GM12873 (cell line): ENCODE measurements at regions not wholly inside any gene's neighbourhood (a gene's known extent, or its start where the extent isn't known, plus 50 kb on each side); places are given as distances from the start of the nearest gene placed in this dataset.

Experiments used
- TF ChIP-seq, protein P1 (sequence below): IDR thresholded peaks from 2 replicates; pipeline ENCODE4 v1.5.1; 2012; ENCODE audit warnings: low read depth, mild to moderate bottlenecking, moderate library complexity, low read length, control low read depth; ENCODE audit not compliant: insufficient read depth; ENCODE audit errors: missing control alignments

DNA sequence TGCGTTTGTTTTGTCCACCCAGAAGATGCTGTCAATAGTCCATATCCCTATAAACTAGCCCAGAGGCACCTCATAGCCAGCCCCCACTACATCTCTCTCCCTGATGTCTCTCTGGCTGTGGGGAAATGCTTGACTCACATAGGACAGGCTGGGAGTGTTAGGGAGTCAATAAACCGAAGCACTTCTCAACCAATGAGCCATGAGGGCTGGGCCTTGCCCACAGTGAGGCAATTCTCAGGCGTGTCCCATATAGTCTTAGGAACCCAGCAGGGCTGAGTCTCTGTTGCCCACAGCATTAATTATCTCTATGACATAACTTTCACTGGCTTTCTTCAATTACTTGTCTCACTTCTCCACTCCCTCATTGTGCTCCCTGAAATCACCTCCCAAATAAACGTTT lies 387.3 kb upstream of the CDH11 start:
- TF ChIP-seq, protein P1, sequence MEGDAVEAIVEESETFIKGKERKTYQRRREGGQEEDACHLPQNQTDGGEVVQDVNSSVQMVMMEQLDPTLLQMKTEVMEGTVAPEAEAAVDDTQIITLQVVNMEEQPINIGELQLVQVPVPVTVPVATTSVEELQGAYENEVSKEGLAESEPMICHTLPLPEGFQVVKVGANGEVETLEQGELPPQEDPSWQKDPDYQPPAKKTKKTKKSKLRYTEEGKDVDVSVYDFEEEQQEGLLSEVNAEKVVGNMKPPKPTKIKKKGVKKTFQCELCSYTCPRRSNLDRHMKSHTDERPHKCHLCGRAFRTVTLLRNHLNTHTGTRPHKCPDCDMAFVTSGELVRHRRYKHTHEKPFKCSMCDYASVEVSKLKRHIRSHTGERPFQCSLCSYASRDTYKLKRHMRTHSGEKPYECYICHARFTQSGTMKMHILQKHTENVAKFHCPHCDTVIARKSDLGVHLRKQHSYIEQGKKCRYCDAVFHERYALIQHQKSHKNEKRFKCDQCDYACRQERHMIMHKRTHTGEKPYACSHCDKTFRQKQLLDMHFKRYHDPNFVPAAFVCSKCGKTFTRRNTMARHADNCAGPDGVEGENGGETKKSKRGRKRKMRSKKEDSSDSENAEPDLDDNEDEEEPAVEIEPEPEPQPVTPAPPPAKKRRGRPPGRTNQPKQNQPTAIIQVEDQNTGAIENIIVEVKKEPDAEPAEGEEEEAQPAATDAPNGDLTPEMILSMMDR, result no peak

DNA sequence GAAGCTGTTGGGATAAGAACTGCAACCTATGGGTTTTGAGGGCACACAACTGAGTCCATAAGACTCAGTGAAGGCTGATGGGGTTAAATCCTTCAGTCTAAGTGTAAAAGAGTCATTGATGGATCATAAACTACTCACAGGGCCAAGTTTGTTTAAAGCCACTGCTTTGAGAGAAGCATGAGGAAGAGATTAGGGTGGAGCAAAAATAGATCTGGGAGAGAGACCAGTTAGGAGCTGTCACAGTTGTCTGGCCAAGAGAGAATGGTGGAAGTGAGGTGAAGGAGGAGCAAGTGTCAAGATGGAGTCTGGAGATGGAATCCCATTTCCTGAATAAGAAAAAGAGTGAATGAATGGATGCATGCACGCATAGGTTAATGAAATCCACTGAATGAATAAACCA lies 379.1 kb upstream of the CDH11 start:
- TF ChIP-seq, protein P1, result no peak

DNA sequence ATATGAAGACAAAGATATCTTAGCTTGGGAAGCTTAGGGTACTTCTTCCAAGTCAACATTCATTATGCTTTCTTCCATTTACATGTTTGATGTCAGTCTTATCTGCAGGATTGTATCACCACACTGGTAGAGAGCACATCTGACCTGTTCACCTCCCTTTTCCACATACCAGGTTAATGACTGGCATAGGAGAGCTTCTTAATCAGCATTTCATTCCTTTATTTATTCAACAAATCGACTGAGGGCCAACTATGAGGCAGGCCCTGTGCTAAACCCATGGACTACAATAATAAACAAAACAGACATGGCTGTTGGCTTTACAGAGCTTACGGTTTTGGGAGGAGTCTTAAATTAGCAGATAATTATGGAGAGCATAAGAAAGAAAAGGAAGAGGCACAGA lies 378.1 kb upstream of the CDH11 start:
- TF ChIP-seq, protein P1, result no peak

DNA sequence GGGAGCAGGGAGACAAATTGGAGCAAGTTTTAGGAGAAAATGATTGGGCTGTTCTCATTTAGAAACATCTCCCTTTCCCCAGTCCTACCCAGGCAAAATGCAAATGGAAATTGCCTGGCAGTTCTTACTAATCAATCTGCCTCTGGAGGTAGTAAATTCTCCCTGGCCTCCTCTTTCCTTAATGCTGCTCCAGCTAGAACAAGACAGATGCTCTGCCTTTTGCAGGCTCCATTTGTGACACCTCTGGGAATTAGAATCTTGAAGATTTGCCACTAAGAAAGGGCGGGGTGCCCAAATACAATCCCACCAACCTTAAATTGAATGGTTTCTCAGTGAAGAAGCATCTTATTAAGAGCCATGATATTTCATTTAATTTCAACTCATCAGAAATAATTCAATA lies 377.7 kb upstream of the CDH11 start:
- TF ChIP-seq, protein P1, result no peak

DNA sequence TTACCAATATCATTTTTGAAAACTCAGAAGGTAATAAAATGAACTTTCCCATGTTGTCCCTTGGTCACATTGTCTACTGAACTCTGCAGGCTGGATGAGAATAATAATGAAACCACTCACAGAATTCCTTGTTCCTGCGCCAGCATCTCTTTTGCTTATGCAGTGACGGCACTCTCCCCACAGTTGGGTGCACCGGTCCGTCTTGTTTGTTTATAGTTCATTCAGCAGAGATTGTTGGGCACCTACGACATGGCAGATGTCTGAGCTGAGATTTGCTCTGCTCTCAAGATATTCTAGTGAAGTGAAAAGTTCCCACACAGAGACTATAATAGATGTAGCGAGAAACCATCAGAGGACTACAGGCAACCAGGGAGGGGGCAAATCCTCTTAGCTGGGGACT lies 375.7 kb upstream of the CDH11 start:
- TF ChIP-seq, protein P1, result no peak

DNA sequence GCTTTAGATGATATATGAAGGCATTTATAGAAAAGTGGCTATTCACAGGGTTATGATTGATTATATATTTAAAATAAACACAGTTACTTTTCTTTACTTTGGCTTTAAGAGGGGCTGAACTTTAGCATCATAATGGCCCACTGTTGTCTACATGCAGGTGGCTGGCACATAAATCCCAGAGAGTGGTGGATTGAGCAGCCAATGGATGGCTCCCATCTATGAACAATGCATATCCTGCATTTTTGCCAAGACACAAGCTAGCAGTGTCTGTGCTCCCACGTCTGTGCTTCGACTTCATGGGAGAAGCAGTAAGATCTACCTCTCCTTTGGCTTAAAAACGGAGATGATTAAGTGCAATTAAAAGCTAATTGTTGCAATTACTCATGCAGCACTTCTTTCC lies 373.2 kb upstream of the CDH11 start:
- TF ChIP-seq, protein P1, result no peak

DNA sequence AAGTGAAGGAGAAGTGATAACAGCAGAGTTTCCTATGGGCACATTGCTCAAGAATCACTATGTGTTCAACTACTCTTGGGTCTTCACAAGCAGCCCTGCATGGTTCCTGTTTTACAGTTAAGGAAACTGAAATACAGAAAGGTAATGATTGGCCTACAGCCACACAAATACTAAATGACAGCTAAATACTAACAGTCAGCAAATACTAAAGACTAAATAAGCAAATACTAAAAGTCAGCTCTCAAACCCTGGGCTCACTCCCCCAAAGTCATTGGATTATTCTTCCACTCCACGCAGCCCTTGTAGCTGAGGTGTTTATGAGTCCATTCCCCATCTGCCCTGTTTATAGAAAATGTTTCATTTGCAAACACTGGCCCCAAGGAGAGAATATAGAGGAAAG lies 372.7 kb upstream of the CDH11 start:
- TF ChIP-seq, protein P1, result no peak

DNA sequence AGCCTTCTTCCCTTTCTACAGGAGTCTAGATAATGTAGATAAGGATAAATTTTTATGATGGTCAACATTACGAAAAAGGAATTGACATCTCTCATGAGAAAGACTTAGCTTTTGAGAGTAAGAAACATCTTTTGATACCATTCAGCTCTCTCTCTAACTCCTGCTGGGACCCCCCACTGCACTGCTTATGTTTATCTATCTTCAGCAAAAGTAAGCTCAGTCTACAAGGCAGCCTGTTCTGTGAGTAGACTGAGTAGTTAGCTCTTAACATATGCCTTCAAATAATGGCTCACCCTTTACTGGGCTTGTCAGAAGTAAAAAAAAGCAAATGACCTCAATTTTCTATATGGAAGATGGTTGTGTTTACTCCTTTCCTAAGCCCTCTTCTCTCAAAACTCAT lies 372.2 kb upstream of the CDH11 start:
- TF ChIP-seq, protein P1, result no peak
